A549 (cell line): ENCODE measurements at regions not wholly inside any gene's neighbourhood (a gene's known extent, or its start where the extent isn't known, plus 50 kb on each side); places are given as distances from the start of the nearest gene placed in this dataset.

ENCODE experiments used
- ATAC-seq, 2 experiments: fragments of 200-7000 bp in 1 of 2; fragments of >200 bp in 1 of 2; cut with Nextera tagmentation in 1 of 2; cut with Tn5 transposase in 1 of 2; 3 replicates each; pipeline versions ENCODE4 v1.8.0 to v1.9.1; 2018 to 2020; ENCODE audit warnings: mild to moderate bottlenecking in 1 of 2, moderate library complexity in 1 of 2
- CTCF ChIA-PET: fragments of 300-600 bp; sonication (Branson Sonifier 250); formaldehyde crosslinking; extraction: SDS; loops from one replicate; lab custom pipeline; 2021; ENCODE audit warnings: antibody characterized with exemption, inconsistent platforms; lab: Yijun Ruan, JAX
- POLR2A ChIA-PET: fragments of 350-600 bp; formaldehyde crosslinking; extraction: SDS; loops from one replicate; lab custom pipeline; 2021; ENCODE audit warnings: antibody characterized with exemption, inconsistent platforms; lab: Yijun Ruan, JAX
- DNase-seq, 2 experiments: peaks; one replicate each; pipeline versions ENCODE4 v3.0.0 to v3.0.0-alpha.2; 2011 to 2016; ENCODE audit warnings: low read depth in 1 of 2, low spot score in 1 of 2
- FAIRE-seq: peaks from 2 replicates; lab custom pipeline; 2011; peaks lifted over from hg19 to GRCh38; lab: Jason Lieb, UNC
- H3K27ac ChIP-seq, 2 experiments: fragments of >200 bp; sonication (Bioruptor Twin); formaldehyde crosslinking; 3 replicates each; pipeline ENCODE4 v1.5.1; 2016 to 2017
- H3K4me1 ChIP-seq: fragments of >200 bp; sonication (Bioruptor Twin); formaldehyde crosslinking; 3 replicates; pipeline ENCODE4 v1.6.1; 2016
- H3K4me2 ChIP-seq: fragments of >200 bp; sonication (Bioruptor Twin); formaldehyde crosslinking; 3 replicates; pipeline ENCODE4 v1.6.1; 2016
- H3K4me3 ChIP-seq: fragments of >200 bp; sonication (Bioruptor Twin); formaldehyde crosslinking; 3 replicates; pipeline ENCODE4 v1.5.1; 2016
- H3K9me3 ChIP-seq: fragments of >200 bp; sonication (Bioruptor Twin); formaldehyde crosslinking; 3 replicates; pipeline ENCODE4 v1.6.1; 2016
- BHLHE40 ChIP-seq: IDR thresholded peaks from 2 replicates; pipeline ENCODE4 v1.6.1; 2012; ENCODE audit warnings: low read depth, low read length, inconsistent platforms
- CBX2 ChIP-seq: fragments of 200-600 bp; sonication (generic); IDR thresholded peaks from 2 replicates; pipeline ENCODE4 v1.6.1; 2016; ENCODE audit warnings: low read depth, mild to moderate bottlenecking, borderline replicate concordance
- CBX8 ChIP-seq: fragments of 200-600 bp; sonication (generic); IDR thresholded peaks from 2 replicates; pipeline ENCODE4 v1.6.1; 2016
- CHD4 ChIP-seq: fragments of 200-600 bp; sonication (generic); IDR thresholded peaks from 2 replicates; pipeline ENCODE4 v1.6.1; 2016; ENCODE audit warnings: antibody characterized with exemption, mild to moderate bottlenecking, borderline replicate concordance
- EHF ChIP-seq: fragments of 250-450 bp; sonication (Bioruptor Pico); IDR thresholded peaks from 2 replicates; pipeline ENCODE4 v1.5.0; 2020; ENCODE audit warnings: mild to moderate bottlenecking
- FOSL2 ChIP-seq, 2 experiments: fragments of 450-650 bp in 1 of 2; fragments of >200 bp in 1 of 2; sonication (Bioruptor Twin) in 1 of 2; formaldehyde crosslinking; IDR thresholded peaks; 2 replicates each; pipeline versions ENCODE4 v1.5.0 to v1.6.1; 2016 to 2020; ENCODE audit warnings: mild to moderate bottlenecking in 1 of 2, moderate library complexity in 1 of 2
- GATA3 ChIP-seq: IDR thresholded peaks from 2 replicates; pipeline ENCODE4 v1.6.1; 2012; ENCODE audit warnings: borderline replicate concordance
- HDAC2 ChIP-seq: fragments of 200-600 bp; sonication (generic); IDR thresholded peaks from 2 replicates; pipeline ENCODE4 v1.6.1; 2016
- HEYL ChIP-seq: fragments of 250-450 bp; sonication (Bioruptor Pico); IDR thresholded peaks from 2 replicates; pipeline ENCODE4 v1.8.0; 2021; ENCODE audit warnings: mild to moderate bottlenecking, moderate library complexity
- JUNB ChIP-seq: fragments of >200 bp; sonication (Bioruptor Twin); formaldehyde crosslinking; IDR thresholded peaks from 2 replicates; pipeline ENCODE4 v1.6.1; 2016
- KDM1A ChIP-seq: fragments of 200-600 bp; sonication (generic); IDR thresholded peaks from 2 replicates; pipeline ENCODE4 v1.6.1; 2016; ENCODE audit warnings: low read depth, mild to moderate bottlenecking
- MAFK ChIP-seq: fragments of 450-650 bp; IDR thresholded peaks from 2 replicates; pipeline ENCODE4 v1.6.1; 2014; ENCODE audit not compliant: partially characterized antibody
- NFE2L2 ChIP-seq: fragments of 150-350 bp; conservative IDR thresholded peaks from 2 replicates; pipeline ENCODE4 v1.6.1; 2014; ENCODE audit warnings: low read length
- PHF8 ChIP-seq: fragments of 200-600 bp; sonication (generic); IDR thresholded peaks from 2 replicates; pipeline ENCODE4 v1.6.1; 2016; ENCODE audit warnings: low read depth, mild to moderate bottlenecking, antibody characterized with exemption, moderate library complexity, borderline replicate concordance
- RCOR1 ChIP-seq: fragments of 150-350 bp; IDR thresholded peaks from 2 replicates; pipeline ENCODE4 v1.6.1; 2014; ENCODE audit warnings: antibody characterized with exemption, low read length, low read depth
- RFX5 ChIP-seq: fragments of 450-650 bp; IDR thresholded peaks from 2 replicates; pipeline ENCODE4 v1.7.1; 2014; ENCODE audit warnings: antibody characterized with exemption, mild to moderate bottlenecking, moderate library complexity
- SMC3 ChIP-seq: fragments of >200 bp; sonication (Bioruptor Twin); formaldehyde crosslinking; IDR thresholded peaks from 3 replicates; pipeline ENCODE4 v1.6.1; 2018; ENCODE audit warnings: inconsistent platforms
- TP53 ChIP-seq: fragments of 250-450 bp; sonication (Bioruptor Pico); IDR thresholded peaks from 2 replicates; pipeline ENCODE4 v1.5.0; 2021; ENCODE audit warnings: mild to moderate bottlenecking, moderate library complexity
- ZC3H11A ChIP-seq: fragments of 450-650 bp; IDR thresholded peaks from 2 replicates; pipeline ENCODE4 v1.6.1; 2014; ENCODE audit warnings: antibody characterized with exemption, mild to moderate bottlenecking
- WGBS: methylation state at CpG from one replicate; pipeline ENCODE4 v1.1.6; 2017; ENCODE audit errors: missing lambda C conversion rate; 5-methylcytosine and 5-hydroxymethylcytosine counted together
- TF ChIP-seq, protein P1 (sequence below): fragments of 200-600 bp; sonication (generic); IDR thresholded peaks from 2 replicates; pipeline ENCODE4 v1.6.1; 2016; ENCODE audit warnings: antibody characterized with exemption, mild to moderate bottlenecking, moderate library complexity
- TF ChIP-seq, protein P2 (sequence below): IDR thresholded peaks from 2 replicates; pipeline ENCODE4 v1.6.1; 2012
- TF ChIP-seq, protein P3 (sequence below): fragments of 450-650 bp; IDR thresholded peaks from 2 replicates; pipeline ENCODE4 v1.6.1; 2014; ENCODE audit warnings: antibody characterized with exemption
- TF ChIP-seq, protein P4 (sequence below): fragments of 150-350 bp; IDR thresholded peaks from 2 replicates; pipeline ENCODE4 v1.6.1; 2014; ENCODE audit warnings: low read depth, mild to moderate bottlenecking, low read length
- TF ChIP-seq, protein P5 (sequence below): IDR thresholded peaks from 2 replicates; pipeline ENCODE4 v1.6.1; 2012

DNA sequence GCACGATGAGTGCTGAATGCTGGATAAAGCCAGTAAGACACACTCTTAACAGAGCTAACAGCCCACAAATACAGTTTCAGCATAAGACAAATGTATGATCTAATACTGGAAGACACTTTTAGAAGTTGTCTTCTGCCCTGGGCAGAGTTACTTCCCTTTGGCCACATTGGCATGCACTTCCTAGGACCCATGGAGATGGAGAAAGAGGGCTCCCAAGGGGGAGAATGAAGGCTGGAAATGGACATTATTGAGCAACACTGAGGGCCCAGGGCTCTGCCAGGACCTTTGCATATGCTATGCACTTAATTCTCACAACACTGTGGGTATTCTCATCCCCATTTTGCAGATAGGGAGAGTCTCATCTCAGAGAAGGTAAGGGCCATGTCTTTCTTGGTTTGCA, 123.1 kb downstream of the ADAMTS15 start:
- no peaks in the 10 kb centered on the region for H3K4me1 ChIP-seq
- DNase-seq, result no peak
- POLR2A ChIA-PET, result no interaction called here
- H3K27ac ChIP-seq, result no peak overlapping the region
- H3K9me3 ChIP-seq, result no peaks in the 10 kb centered on the region
- WGBS, result 91% methylated on average over 1 of the region's 1 CpG
- no peak overlapping the region for H3K4me3 ChIP-seq
- TF ChIP-seq, protein P1, sequence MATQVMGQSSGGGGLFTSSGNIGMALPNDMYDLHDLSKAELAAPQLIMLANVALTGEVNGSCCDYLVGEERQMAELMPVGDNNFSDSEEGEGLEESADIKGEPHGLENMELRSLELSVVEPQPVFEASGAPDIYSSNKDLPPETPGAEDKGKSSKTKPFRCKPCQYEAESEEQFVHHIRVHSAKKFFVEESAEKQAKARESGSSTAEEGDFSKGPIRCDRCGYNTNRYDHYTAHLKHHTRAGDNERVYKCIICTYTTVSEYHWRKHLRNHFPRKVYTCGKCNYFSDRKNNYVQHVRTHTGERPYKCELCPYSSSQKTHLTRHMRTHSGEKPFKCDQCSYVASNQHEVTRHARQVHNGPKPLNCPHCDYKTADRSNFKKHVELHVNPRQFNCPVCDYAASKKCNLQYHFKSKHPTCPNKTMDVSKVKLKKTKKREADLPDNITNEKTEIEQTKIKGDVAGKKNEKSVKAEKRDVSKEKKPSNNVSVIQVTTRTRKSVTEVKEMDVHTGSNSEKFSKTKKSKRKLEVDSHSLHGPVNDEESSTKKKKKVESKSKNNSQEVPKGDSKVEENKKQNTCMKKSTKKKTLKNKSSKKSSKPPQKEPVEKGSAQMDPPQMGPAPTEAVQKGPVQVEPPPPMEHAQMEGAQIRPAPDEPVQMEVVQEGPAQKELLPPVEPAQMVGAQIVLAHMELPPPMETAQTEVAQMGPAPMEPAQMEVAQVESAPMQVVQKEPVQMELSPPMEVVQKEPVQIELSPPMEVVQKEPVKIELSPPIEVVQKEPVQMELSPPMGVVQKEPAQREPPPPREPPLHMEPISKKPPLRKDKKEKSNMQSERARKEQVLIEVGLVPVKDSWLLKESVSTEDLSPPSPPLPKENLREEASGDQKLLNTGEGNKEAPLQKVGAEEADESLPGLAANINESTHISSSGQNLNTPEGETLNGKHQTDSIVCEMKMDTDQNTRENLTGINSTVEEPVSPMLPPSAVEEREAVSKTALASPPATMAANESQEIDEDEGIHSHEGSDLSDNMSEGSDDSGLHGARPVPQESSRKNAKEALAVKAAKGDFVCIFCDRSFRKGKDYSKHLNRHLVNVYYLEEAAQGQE, result no peak
- no peak for TF ChIP-seq GATA3
- no peak for TF ChIP-seq HDAC2
- TF ChIP-seq TP53 (CRISPR knock-in tag), result no peak
- TF ChIP-seq NFE2L2, result no peak
- TF ChIP-seq HEYL (CRISPR knock-in tag), result no peak
- TF ChIP-seq PHF8, result no peak
- TF ChIP-seq, all 56 proteins: peak for 0
- no peak overlapping the region for H3K4me2 ChIP-seq
- FAIRE-seq (no peak), ATAC-seq (no peak)
- CTCF ChIA-PET, result interaction anchor here (0.7 kb wide), 1 partner anchor 97 kb away, joined by 3 read pairs; no protein-coding TSS in a partner anchor

DNA sequence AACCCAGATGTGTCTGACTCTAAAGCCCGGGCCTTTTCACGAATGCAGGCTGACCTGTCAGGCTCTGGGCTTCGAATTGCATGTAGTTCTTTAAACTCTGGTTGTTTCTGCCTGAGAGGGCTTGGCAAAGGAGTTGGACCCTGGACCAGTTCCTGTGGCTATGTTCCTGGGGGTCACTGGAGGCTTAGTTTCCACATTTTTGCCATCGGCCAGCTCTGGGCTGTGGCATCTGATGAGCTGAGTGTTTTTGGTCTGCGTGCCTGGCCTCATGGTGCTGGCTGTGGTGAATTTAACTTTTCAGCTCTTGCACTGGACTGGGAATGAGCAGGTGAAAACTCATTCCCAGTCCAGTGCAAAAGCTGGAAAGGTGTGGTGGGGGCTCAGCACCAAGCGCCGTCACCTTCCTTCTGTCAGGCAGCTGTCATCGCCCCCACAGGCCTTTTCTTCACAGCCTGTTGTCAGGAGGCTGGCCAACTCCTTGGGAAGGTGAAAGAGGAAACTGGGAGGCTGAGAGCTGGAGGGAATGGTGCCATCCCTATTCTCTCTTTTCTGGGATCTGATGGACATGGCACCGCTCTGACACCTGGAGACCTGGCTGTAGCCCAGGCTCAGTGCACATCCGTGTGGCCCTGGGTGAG, 123.6 kb downstream of the ADAMTS15 start:
- POLR2A ChIA-PET, result no interaction called here
- TF ChIP-seq CBX8, result no peak
- TF ChIP-seq, protein P2, sequence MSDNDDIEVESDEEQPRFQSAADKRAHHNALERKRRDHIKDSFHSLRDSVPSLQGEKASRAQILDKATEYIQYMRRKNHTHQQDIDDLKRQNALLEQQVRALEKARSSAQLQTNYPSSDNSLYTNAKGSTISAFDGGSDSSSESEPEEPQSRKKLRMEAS, result no peak
- TF ChIP-seq RFX5, result no peak
- TF ChIP-seq, protein P3, sequence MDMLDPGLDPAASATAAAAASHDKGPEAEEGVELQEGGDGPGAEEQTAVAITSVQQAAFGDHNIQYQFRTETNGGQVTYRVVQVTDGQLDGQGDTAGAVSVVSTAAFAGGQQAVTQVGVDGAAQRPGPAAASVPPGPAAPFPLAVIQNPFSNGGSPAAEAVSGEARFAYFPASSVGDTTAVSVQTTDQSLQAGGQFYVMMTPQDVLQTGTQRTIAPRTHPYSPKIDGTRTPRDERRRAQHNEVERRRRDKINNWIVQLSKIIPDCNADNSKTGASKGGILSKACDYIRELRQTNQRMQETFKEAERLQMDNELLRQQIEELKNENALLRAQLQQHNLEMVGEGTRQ, result no peak
- TF ChIP-seq, protein P4, sequence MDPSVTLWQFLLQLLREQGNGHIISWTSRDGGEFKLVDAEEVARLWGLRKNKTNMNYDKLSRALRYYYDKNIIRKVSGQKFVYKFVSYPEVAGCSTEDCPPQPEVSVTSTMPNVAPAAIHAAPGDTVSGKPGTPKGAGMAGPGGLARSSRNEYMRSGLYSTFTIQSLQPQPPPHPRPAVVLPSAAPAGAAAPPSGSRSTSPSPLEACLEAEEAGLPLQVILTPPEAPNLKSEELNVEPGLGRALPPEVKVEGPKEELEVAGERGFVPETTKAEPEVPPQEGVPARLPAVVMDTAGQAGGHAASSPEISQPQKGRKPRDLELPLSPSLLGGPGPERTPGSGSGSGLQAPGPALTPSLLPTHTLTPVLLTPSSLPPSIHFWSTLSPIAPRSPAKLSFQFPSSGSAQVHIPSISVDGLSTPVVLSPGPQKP, result no peak
- no peak for TF ChIP-seq ZC3H11A
- 68% methylated on average over 9 of the region's 10 CpGs for WGBS
- CTCF ChIA-PET, result interaction anchor here (0.7 kb wide), 1 partner anchor 97 kb away, joined by 3 read pairs; no protein-coding TSS in a partner anchor
- no peak for ATAC-seq
- DNase-seq, result no peak
- Histone ChIP-seq H3K4me1 (no peaks in the 10 kb centered on the region), H3K27ac (no peak overlapping the region), H3K4me3 (no peak overlapping the region), H3K9me3 (no peaks in the 10 kb centered on the region), H3K4me2 (no peak overlapping the region)
- no peak for FAIRE-seq

DNA sequence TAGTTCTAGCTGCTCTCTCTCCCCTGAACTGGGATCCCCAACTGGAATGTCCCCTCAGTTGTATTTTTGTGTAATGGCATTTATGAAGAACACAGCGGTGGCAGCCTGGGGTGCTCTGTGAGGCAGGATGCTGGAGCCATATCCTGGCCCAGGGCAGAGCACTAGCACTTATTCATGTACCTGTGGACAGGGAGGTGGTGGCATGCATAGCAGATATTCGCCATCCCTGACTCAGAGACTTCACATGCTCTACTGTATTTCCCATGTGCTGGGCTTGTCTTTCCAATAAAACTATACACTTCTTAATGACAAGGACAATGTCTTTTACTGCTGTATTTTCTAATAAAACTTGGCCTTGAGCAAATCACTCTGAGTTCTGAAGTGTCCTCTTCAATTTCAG, 125.3 kb downstream of the ADAMTS15 start:
- 81% methylated on average over 2 of the region's 2 CpGs for WGBS
- no peak overlapping the region for H3K4me3 ChIP-seq
- ATAC-seq (no peak), FAIRE-seq (no peak), DNase-seq (no peak)
- CTCF ChIA-PET, result interaction anchor here (1.4 kb wide), 1 partner anchor 253 kb away, joined by 3 read pairs; no protein-coding TSS in a partner anchor
- H3K9me3 ChIP-seq, result no peaks in the 10 kb centered on the region
- no peak overlapping the region for H3K4me2 ChIP-seq
- POLR2A ChIA-PET, result no interaction called here
- H3K27ac ChIP-seq, result no peak overlapping the region
- H3K4me1 ChIP-seq, result no peaks in the 10 kb centered on the region
- TF ChIP-seq BHLHE40, result no peak
- TF ChIP-seq FOSL2 (IDR thresholded peaks at IDR 0.05), result no peak
- TF ChIP-seq FOSL2 (CRISPR knock-in tag; IDR thresholded peaks at IDR 0.05), result no peak
- TF ChIP-seq, protein P3, result no peak
- no peak for TF ChIP-seq TP53 (CRISPR knock-in tag)
- TF ChIP-seq, protein P2, result no peak
- TF ChIP-seq CHD4, result no peak
- no peak for TF ChIP-seq CBX2
- no peak for TF ChIP-seq JUNB
- TF ChIP-seq KDM1A, result no peak
- TF ChIP-seq RCOR1, result no peak
- no peak for TF ChIP-seq SMC3
- TF ChIP-seq, protein P5, sequence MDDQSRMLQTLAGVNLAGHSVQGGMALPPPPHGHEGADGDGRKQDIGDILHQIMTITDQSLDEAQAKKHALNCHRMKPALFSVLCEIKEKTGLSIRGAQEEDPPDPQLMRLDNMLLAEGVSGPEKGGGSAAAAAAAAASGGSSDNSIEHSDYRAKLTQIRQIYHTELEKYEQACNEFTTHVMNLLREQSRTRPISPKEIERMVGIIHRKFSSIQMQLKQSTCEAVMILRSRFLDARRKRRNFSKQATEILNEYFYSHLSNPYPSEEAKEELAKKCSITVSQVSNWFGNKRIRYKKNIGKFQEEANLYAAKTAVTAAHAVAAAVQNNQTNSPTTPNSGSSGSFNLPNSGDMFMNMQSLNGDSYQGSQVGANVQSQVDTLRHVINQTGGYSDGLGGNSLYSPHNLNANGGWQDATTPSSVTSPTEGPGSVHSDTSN, result no peak
- no peak for TF ChIP-seq MAFK
- TF ChIP-seq, protein P4, result no peak
- TF ChIP-seq EHF (CRISPR knock-in tag), result no peak
- TF ChIP-seq HDAC2, result no peak
